Natural killer cell (primary cell): ENCODE measurements at regions not wholly inside any gene's neighbourhood (a gene's known extent, or its start where the extent isn't known, plus 50 kb on each side); places are given as distances from the start of the nearest gene placed in this dataset.
"Not testable (repeated sequence)": the region's sequence is repeated elsewhere in the genome, so short reads cannot be mapped to it uniquely, and the experiment has no call there.

ENCODE experiments used
- ATAC-seq, 3 donors: fragments of 150-1000 bp in 2 of 3; fragments of 200-7000 bp in 1 of 3; cut with Tn5 transposase; 1 replicate in 1 of 3; 2 replicates in 2 of 3; pipeline ENCODE4 v1.10.0; 2021; ENCODE audit warnings: mild to moderate bottlenecking in 2 of 3, moderate library complexity in 2 of 3
- DNase-seq, 2 donors: peaks; one replicate each; pipeline versions ENCODE4 v3.0.0 to v3.0.0-alpha.2; 2013 to 2021; ENCODE audit warnings: mixed read lengths in 1 of 2
- H3K27ac ChIP-seq: one replicate; pipeline ENCODE4 v1.5.1; 2013; ENCODE audit warnings: mild to moderate bottlenecking, low read length
- H3K27me3 ChIP-seq: one replicate; pipeline ENCODE4 v1.6.1; 2013; ENCODE audit warnings: low read length; ENCODE audit not compliant: control insufficient read depth, insufficient read depth
- H3K36me3 ChIP-seq: one replicate; pipeline ENCODE4 v1.6.1; 2013; ENCODE audit warnings: low read length; ENCODE audit not compliant: control insufficient read depth, insufficient read depth
- H3K4me1 ChIP-seq: one replicate; pipeline ENCODE4 v1.6.1; 2013; ENCODE audit warnings: low read length; ENCODE audit not compliant: control insufficient read depth, insufficient read depth
- H3K4me3 ChIP-seq: one replicate; pipeline ENCODE4 v1.5.1; 2013; ENCODE audit warnings: low read length
- H3K9me3 ChIP-seq: one replicate; pipeline ENCODE4 v1.6.1; 2013; ENCODE audit warnings: low read length; ENCODE audit not compliant: control insufficient read depth, insufficient read depth
- H3K27ac Mint-ChIP-seq, 2 donors: one replicate each; pipeline ENCODE4 v1.8.0; 2022; ENCODE audit warnings: mild to moderate bottlenecking in 2 of 2, mixed read lengths in 2 of 2, moderate library complexity in 1 of 2
- H3K27me3 Mint-ChIP-seq, 2 donors: one replicate each; pipeline ENCODE4 v1.8.0; 2022; ENCODE audit warnings: low read depth in 2 of 2, mixed read lengths in 2 of 2
- H3K36me3 Mint-ChIP-seq: one replicate; pipeline ENCODE4 v1.8.0; 2022; ENCODE audit warnings: mixed read lengths
- H3K4me1 Mint-ChIP-seq, 2 donors: one replicate each; pipeline ENCODE4 v1.8.0; 2022; ENCODE audit warnings: mixed read lengths in 2 of 2
- H3K4me3 Mint-ChIP-seq: one replicate; pipeline ENCODE4 v1.8.0; 2022; ENCODE audit warnings: mild to moderate bottlenecking, moderate library complexity, mixed read lengths
- H3K9me3 Mint-ChIP-seq, 2 donors: one replicate each; pipeline ENCODE4 v1.8.0; 2022; ENCODE audit warnings: mixed read lengths in 2 of 2
- WGBS: methylation state at CpG from one replicate; pipeline ENCODE4 v1.1.7; 2013; ENCODE audit warnings: missing lambda C conversion rate; ENCODE audit not compliant: insufficient coverage; 5-methylcytosine and 5-hydroxymethylcytosine counted together
- intact Hi-C: fragments of 100-400 bp; cut with micrococcal nuclease; formaldehyde crosslinking; loops from one replicate; pipeline ENCODE4 v1.14.2; 2022

DNA sequence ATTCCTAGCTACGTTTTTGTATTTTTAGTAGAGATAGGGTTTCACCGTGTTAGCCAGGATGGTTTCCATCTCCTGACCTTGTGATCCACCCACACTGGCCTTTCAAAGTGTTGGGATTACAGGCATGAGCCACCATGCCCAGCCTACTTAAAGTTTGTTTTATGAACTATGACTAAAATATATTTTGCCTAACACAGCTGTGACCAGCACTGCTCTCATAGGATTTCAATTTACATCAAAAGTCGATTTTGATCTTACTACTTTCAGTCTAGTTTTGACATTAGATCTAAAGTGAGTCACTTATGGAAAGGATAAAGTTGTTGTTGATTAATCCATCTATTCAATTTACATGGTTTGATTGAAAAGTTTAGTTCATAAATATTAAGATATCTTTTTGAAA, 245.5 kb downstream of the CDY2B start:
- H3K9me3 Mint-ChIP-seq, H3K4me3 ChIP-seq, H3K4me1 Mint-ChIP-seq, H3K36me3 Mint-ChIP-seq, H3K4me1 ChIP-seq, H3K27ac Mint-ChIP-seq, H3K27me3 ChIP-seq, H3K4me3 Mint-ChIP-seq, H3K27ac ChIP-seq, ATAC-seq, intact Hi-C loops, DNase-seq, H3K9me3 ChIP-seq, H3K27me3 Mint-ChIP-seq, H3K36me3 ChIP-seq: not testable (repeated sequence)
- WGBS, result no CpG with 5 or more reads among the region's 3 CpGs

- H3K27ac ChIP-seq, H3K27me3 Mint-ChIP-seq, H3K4me3 Mint-ChIP-seq, H3K4me1 ChIP-seq, intact Hi-C loops, H3K27me3 ChIP-seq, DNase-seq, H3K4me1 Mint-ChIP-seq, H3K9me3 Mint-ChIP-seq, H3K27ac Mint-ChIP-seq, ATAC-seq, H3K36me3 Mint-ChIP-seq, H3K36me3 ChIP-seq, H3K4me3 ChIP-seq, H3K9me3 ChIP-seq: not testable (repeated sequence)
- WGBS, result no CpG with 5 or more reads among the region's 8 CpGs
These were observed 268.8 kb downstream of the CDY2B start for GRCh38 chrY:17611256-17611655.

GRCh38 chrY:17610649-17611048, 269.4 kb downstream of the CDY2B start:
- H3K9me3 Mint-ChIP-seq, H3K27ac Mint-ChIP-seq, H3K4me1 Mint-ChIP-seq, H3K27ac ChIP-seq, intact Hi-C loops, H3K4me3 ChIP-seq, ATAC-seq, H3K27me3 Mint-ChIP-seq, DNase-seq, H3K27me3 ChIP-seq, H3K36me3 ChIP-seq, H3K9me3 ChIP-seq, H3K4me3 Mint-ChIP-seq, H3K36me3 Mint-ChIP-seq, H3K4me1 ChIP-seq: not testable (repeated sequence)
- WGBS, result no CpG with 5 or more reads among the region's 10 CpGs

DNA sequence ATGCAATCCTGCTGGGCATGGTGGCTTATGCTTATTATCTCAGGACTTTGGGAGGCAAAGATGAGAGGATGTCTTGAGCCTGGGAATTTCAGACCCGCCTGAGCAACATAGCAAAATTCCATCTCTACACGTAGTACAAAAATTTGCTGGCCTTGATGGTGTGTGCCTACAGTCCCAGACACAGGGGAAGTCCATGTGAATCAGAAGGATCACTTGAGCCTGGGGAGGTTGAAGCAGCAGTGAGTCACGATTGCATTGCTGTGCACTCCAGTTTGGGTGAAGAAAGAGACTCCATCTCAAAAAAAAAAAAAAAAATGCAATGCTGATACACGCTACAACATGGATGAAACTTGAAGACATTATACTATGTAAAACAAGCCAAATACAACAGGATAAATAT, 272.9 kb downstream of the CDY2B start:
- H3K9me3 Mint-ChIP-seq, H3K36me3 Mint-ChIP-seq, H3K4me1 Mint-ChIP-seq, H3K9me3 ChIP-seq, H3K4me3 Mint-ChIP-seq, H3K27ac ChIP-seq, H3K27me3 ChIP-seq, DNase-seq, H3K27ac Mint-ChIP-seq, H3K4me3 ChIP-seq, H3K36me3 ChIP-seq, intact Hi-C loops, H3K4me1 ChIP-seq, ATAC-seq, H3K27me3 Mint-ChIP-seq: not testable (repeated sequence)
- WGBS, result no CpG with 5 or more reads among the region's 4 CpGs

GRCh38 chrY:17599263-17599662, 280.8 kb downstream of the CDY2B start:
- H3K27me3 ChIP-seq, H3K9me3 Mint-ChIP-seq, H3K4me1 Mint-ChIP-seq, H3K9me3 ChIP-seq, H3K36me3 Mint-ChIP-seq, H3K36me3 ChIP-seq, H3K4me1 ChIP-seq, H3K4me3 ChIP-seq, intact Hi-C loops, DNase-seq, ATAC-seq, H3K27ac ChIP-seq, H3K27ac Mint-ChIP-seq, H3K4me3 Mint-ChIP-seq, H3K27me3 Mint-ChIP-seq: not testable (repeated sequence)
- WGBS, result no CpG with 5 or more reads among the region's 4 CpGs

DNA sequence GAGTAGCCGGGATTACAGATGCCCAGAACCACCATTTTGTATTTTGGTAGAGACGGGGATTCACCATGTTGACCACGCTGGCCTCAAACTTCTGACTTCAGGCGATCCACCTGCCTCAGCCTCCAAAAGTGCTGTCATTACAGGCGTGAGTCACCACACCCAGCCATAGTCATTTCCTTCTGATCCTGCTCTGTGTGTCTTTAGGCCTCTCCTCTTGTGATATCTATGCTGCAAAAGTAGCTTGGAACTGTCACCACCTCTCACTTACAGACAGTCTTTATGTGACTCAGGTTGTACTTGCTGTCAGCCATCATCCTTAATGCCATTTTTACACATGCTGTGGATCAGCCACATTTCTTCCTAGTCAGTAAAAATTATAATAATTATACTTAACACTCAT, 286.3 kb downstream of the CDY2B start:
- H3K4me1 ChIP-seq, H3K9me3 Mint-ChIP-seq, ATAC-seq, H3K27ac ChIP-seq, H3K4me3 Mint-ChIP-seq, H3K36me3 Mint-ChIP-seq, intact Hi-C loops, H3K27me3 ChIP-seq, H3K27ac Mint-ChIP-seq, DNase-seq, H3K27me3 Mint-ChIP-seq, H3K36me3 ChIP-seq, H3K4me3 ChIP-seq, H3K4me1 Mint-ChIP-seq, H3K9me3 ChIP-seq: not testable (repeated sequence)
- no CpG with 5 or more reads among the region's 5 CpGs for WGBS

- intact Hi-C loops, DNase-seq, H3K4me3 ChIP-seq, H3K9me3 Mint-ChIP-seq, H3K36me3 Mint-ChIP-seq, H3K27me3 Mint-ChIP-seq, H3K4me1 Mint-ChIP-seq, H3K4me3 Mint-ChIP-seq, H3K27ac ChIP-seq, H3K36me3 ChIP-seq, H3K4me1 ChIP-seq, H3K27me3 ChIP-seq, H3K27ac Mint-ChIP-seq, H3K9me3 ChIP-seq: not testable (repeated sequence)
- no CpG with 5 or more reads among the region's 23 CpGs for WGBS
- ATAC-seq, result peak in 1 of 3 donors; percentile 32
These were observed 300.0 kb downstream of the CDY2B start for GRCh38 chrY:17579956-17580519.

DNA sequence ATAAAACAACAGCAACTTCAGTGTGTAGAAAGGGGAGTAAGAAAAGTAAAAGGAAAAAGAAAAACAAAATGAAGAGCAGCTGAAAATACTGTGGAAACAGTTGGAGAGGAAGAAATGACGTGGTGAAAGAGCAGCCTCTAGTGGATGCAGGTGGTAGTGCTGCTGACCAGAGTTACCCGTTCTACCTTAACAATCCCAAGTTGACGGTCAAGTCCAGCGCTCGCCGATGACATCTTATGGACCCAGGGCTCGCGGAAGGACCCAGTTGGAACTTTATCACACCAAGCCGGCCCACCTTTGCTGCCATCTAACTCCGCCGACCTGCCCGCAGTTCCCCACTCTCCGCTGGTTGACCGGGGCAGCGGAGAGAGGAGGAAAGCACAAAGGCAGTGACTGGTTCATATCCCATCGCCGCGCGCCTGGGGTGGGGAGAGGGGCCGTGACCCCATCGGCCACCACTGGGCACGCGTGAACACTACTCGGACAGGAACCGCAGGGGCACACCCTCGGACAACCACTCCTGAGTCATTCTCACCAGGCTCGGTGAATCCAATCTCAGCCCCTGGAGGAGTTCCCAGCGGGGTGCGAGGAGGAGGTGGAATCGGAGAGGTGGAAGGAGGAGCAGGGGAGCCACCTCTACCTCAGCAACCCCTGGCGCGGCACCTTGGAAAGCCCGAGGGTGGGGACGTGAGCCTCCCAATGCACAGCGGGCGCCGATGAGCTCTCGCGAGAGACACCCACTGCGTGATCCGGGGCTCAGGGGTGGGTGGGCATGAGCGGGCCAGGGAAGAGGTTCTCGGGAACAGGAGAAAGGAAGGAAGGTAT, 300.7 kb downstream of the CDY2B start:
- H3K36me3 Mint-ChIP-seq, H3K4me1 Mint-ChIP-seq, DNase-seq, H3K27ac ChIP-seq, H3K27me3 ChIP-seq, H3K4me1 ChIP-seq, H3K27me3 Mint-ChIP-seq, H3K27ac Mint-ChIP-seq, H3K9me3 Mint-ChIP-seq, H3K9me3 ChIP-seq, H3K36me3 ChIP-seq, H3K4me3 Mint-ChIP-seq, intact Hi-C loops: not testable (repeated sequence)
- no CpG with 5 or more reads among the region's 43 CpGs for WGBS
- ATAC-seq, result peak in 2 of 3 donors; percentile 55 to 78
- peak overlapping the region; percentile 22 for H3K4me3 ChIP-seq
